ENCODE measurements at regions not wholly inside any gene's neighbourhood (a gene's known extent, or its start where the extent isn't known, plus 50 kb on each side); places are given as distances from the start of the nearest gene placed in this dataset.

GRCh38 chr9:22279636-22280035 lies 167.0 kb upstream of the DMRTA1 start:
- no peak overlapping the region for H3K4me2 ChIP-seq (ENCODE audit: low read length)
- no peaks in the 10 kb centered on the region for H3K27me3 ChIP-seq (ENCODE audit: insufficient read depth, low read length)
- H3K9me3 ChIP-seq (ENCODE audit: control insufficient read depth in 1 of 2, insufficient read depth in 1 of 2, low read depth in 1 of 2, low read length in 2 of 2), result no peaks in the 10 kb centered on the region
- H3K4me1 ChIP-seq (ENCODE audit: control insufficient read depth in 1 of 2, insufficient read depth in 2 of 2, low read length in 2 of 2), result no peaks in the 10 kb centered on the region
- CTCF ChIA-PET, result no interaction called here
- H3K36me3 ChIP-seq (ENCODE audit: control insufficient read depth in 1 of 2, insufficient read depth in 2 of 2, low read length in 2 of 2), result no peaks in the 10 kb centered on the region
- DNase-seq (ENCODE audit: low read depth, low spot score), result no peak
- intact Hi-C loops (cut with micrococcal nuclease), result no loop called here
- RAD21 ChIA-PET (ENCODE audit: low non-redundant PET in 1 of 2, low total read pairs in 2 of 2, uncharacterized antibody in 2 of 2, unreplicated experiment in 2 of 2), result no interaction called here
- no peaks in the 10 kb centered on the region for H4K20me1 ChIP-seq (ENCODE audit: insufficient read depth)
- no peak overlapping the region for H2AFZ ChIP-seq (ENCODE audit: low read depth, low read length, poor library complexity, severe bottlenecking)
- BruUV-seq (replicated peaks), result no TSS peak
- no peak overlapping the region for H3K27ac ChIP-seq (ENCODE audit: low read depth, low read length)
- no peak for ATAC-seq
- no peak for TF ChIP-seq EZH2phosphoT487 (IDR thresholded peaks at IDR 0.05; ENCODE audit: borderline replicate concordance)
- TF ChIP-seq FOSL1 (IDR thresholded peaks at IDR 0.05; ENCODE audit: low read depth), result no peak
- TF ChIP-seq SP1 (IDR thresholded peaks at IDR 0.05; ENCODE audit: low read depth), result no peak
- no peak for TF ChIP-seq POLR2AphosphoS5 (IDR thresholded peaks at IDR 0.05; ENCODE audit: low read depth, low read length)
- TF ChIP-seq, protein P1, sequence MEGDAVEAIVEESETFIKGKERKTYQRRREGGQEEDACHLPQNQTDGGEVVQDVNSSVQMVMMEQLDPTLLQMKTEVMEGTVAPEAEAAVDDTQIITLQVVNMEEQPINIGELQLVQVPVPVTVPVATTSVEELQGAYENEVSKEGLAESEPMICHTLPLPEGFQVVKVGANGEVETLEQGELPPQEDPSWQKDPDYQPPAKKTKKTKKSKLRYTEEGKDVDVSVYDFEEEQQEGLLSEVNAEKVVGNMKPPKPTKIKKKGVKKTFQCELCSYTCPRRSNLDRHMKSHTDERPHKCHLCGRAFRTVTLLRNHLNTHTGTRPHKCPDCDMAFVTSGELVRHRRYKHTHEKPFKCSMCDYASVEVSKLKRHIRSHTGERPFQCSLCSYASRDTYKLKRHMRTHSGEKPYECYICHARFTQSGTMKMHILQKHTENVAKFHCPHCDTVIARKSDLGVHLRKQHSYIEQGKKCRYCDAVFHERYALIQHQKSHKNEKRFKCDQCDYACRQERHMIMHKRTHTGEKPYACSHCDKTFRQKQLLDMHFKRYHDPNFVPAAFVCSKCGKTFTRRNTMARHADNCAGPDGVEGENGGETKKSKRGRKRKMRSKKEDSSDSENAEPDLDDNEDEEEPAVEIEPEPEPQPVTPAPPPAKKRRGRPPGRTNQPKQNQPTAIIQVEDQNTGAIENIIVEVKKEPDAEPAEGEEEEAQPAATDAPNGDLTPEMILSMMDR (IDR thresholded peaks at IDR 0.05 in 2 of 3, conservative IDR thresholded peaks at IDR 0.05 in 1 of 3; ENCODE audit: borderline replicate concordance in 1 of 3, insufficient read depth in 1 of 3, low read depth in 2 of 3, low read length in 2 of 3), result no peak
- no peak for TF ChIP-seq EZH2 (IDR thresholded peaks at IDR 0.05)
- no peak for TF ChIP-seq RAD21 (IDR thresholded peaks at IDR 0.05; ENCODE audit: low read depth)
- H3K79me2 ChIP-seq (ENCODE audit: insufficient read depth, low read length), result no peaks in the 10 kb centered on the region
- H3K4me3 ChIP-seq (replicated peaks in 1 of 2; ENCODE audit: low read depth in 1 of 2, low read length in 2 of 2), result no peak overlapping the region
- POLR2A ChIA-PET, result no interaction called here
- H3K9ac ChIP-seq (ENCODE audit: low read length), result no peak overlapping the region
- H3K9me2 ChIP-seq (ENCODE audit: insufficient read depth), result no peaks in the 10 kb centered on the region

- no peak overlapping the region for H3K27ac ChIP-seq (ENCODE audit: low read depth, low read length)
- H3K79me2 ChIP-seq (ENCODE audit: insufficient read depth, low read length), result no peaks in the 10 kb centered on the region
- H3K27me3 ChIP-seq (ENCODE audit: insufficient read depth, low read length), result no peaks in the 10 kb centered on the region
- H3K36me3 ChIP-seq (ENCODE audit: control insufficient read depth in 1 of 2, insufficient read depth in 2 of 2, low read length in 2 of 2), result no peaks in the 10 kb centered on the region
- intact Hi-C loops (cut with micrococcal nuclease), result no loop called here
- ChIA-PET RAD21 (ENCODE audit: low non-redundant PET in 1 of 2, low total read pairs in 2 of 2, uncharacterized antibody in 2 of 2, unreplicated experiment in 2 of 2) (interaction anchor here in 1 of 2 experiments (0.6 kb wide), 1 partner anchor 449 kb away, joined by 3 read pairs; no protein-coding TSS in a partner anchor), POLR2A (interaction anchor here (0.6 kb wide), 1 partner anchor 1689 kb away, joined by 3 read pairs; no protein-coding TSS in a partner anchor), CTCF (no interaction called here)
- no peaks in the 10 kb centered on the region for H3K9me2 ChIP-seq (ENCODE audit: insufficient read depth)
- no TSS peak for BruUV-seq (replicated peaks)
- no peak overlapping the region for H2AFZ ChIP-seq (ENCODE audit: low read depth, low read length, poor library complexity, severe bottlenecking)
- DNase-seq (ENCODE audit: low read depth, low spot score), result no peak
- no peak overlapping the region for H3K4me2 ChIP-seq (ENCODE audit: low read length)
- H3K4me3 ChIP-seq (replicated peaks in 1 of 2; ENCODE audit: low read depth in 1 of 2, low read length in 2 of 2), result no peak overlapping the region
- H3K9me3 ChIP-seq (ENCODE audit: control insufficient read depth in 1 of 2, insufficient read depth in 1 of 2, low read depth in 1 of 2, low read length in 2 of 2), result no peaks in the 10 kb centered on the region
- no peaks in the 10 kb centered on the region for H3K4me1 ChIP-seq (ENCODE audit: control insufficient read depth in 1 of 2, insufficient read depth in 2 of 2, low read length in 2 of 2)
- no peak for TF ChIP-seq ATF3 (IDR thresholded peaks at IDR 0.05)
- TF ChIP-seq REST (IDR thresholded peaks at IDR 0.05; ENCODE audit: low read depth), result no peak
- no peak for TF ChIP-seq ZBTB33 (IDR thresholded peaks at IDR 0.05; ENCODE audit: extremely low read depth, insufficient replicate concordance, low read length)
- TF ChIP-seq FOSL1 (IDR thresholded peaks at IDR 0.05; ENCODE audit: low read depth), result no peak
- TF ChIP-seq SRF (IDR thresholded peaks at IDR 0.05; ENCODE audit: low read depth), result no peak
- no peak overlapping the region for H3K9ac ChIP-seq (ENCODE audit: low read length)
- ATAC-seq, result no peak
- H4K20me1 ChIP-seq (ENCODE audit: insufficient read depth), result no peaks in the 10 kb centered on the region
Measured at GRCh38 chr9:22285066-22285465, 161.6 kb upstream of the DMRTA1 start.
